ENCODE measurements at regions not wholly inside any gene's neighbourhood (a gene's known extent, or its start where the extent isn't known, plus 50 kb on each side); places are given as distances from the start of the nearest gene placed in this dataset.
"Not testable (repeated sequence)": the region's sequence is repeated elsewhere in the genome, so short reads cannot be mapped to it uniquely, and the experiment has no call there.

DNA sequence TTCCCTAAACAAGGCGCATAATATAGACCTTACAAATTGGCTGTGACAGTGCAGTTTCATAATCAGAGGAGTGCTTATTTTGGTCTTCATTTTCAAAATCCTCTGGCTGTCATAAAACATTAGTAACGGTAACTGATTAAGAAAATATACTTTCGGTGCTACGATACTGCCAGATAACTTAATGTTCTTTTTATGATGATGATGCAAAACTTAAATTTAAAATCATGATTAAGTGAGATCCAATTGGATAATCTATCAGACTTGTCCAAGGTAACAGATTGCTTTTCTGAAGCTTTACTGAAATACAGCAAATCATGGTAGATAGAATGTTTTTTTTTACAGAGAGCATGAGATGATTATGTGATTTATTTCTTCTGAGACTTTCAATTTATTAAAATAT is 364.2 kb upstream of the CNTN3 start:
- intact Hi-C loops (cut with micrococcal nuclease), result no loop called here

- intact Hi-C loops (cut with micrococcal nuclease), result not testable (repeated sequence)
Measured at GRCh38 chr3:74985028-74985904, 370.8 kb upstream of the CNTN3 start.

DNA sequence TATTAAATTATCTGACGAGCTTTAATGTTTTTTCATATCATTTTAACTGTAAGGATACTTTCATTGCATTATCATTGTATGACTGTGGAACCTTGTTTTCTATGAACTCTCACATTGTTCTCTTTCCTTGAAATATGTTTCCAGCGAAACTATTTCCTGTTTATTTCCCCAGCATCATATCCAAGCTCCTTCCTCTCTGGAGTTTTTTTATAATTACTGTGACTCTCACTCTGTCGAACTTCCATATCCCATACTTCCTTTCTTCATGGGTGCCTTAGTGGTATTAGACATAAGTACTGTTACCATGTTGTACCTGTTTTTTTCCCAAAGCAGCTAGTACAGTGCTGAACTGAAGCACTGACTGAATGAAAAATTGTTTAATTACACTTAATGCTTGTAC is 373.6 kb upstream of the CNTN3 start:
- intact Hi-C loops (cut with micrococcal nuclease), result no loop called here

GRCh38 chr3:74992898-74993297 is 378.4 kb upstream of the CNTN3 start:
- intact Hi-C loops (cut with micrococcal nuclease), result no loop called here

- intact Hi-C loops (cut with micrococcal nuclease), result no loop called here
Measured at GRCh38 chr3:75001330-75001729, 386.9 kb upstream of the CNTN3 start.

DNA sequence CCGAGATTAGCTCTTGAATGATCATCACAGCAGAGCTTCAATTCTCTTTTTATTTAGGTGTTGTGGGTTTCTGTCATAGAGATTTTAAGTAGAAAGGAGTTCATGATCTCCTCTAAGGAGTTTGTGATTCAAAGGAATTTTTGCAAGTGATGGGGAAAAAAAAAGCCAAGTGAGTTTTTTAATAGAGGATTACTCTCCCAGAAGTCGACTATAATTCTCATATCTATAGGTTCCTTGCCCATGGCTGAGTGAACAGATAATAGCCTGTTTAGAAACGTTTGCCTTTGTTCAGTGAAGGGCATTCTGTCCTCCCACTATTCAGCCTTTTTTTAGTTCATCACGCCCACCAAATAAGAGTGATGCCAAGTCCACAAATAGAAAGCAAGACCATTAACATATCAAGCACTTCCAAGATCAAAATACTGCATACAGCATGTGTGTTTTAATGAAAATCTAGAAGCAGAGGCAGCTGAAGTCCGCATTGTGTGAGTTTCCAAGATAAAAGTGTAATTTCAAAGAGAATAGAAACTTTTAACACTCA is 398.4 kb upstream of the CNTN3 start:
- intact Hi-C loops (cut with micrococcal nuclease), result no loop called here

- intact Hi-C loops (cut with micrococcal nuclease), result no loop called here
Measured at GRCh38 chr3:75014008-75014407, 399.5 kb upstream of the CNTN3 start.

- intact Hi-C loops (cut with micrococcal nuclease), result no loop called here
Measured at GRCh38 chr3:75015280-75015679, 400.8 kb upstream of the CNTN3 start.

- intact Hi-C loops (cut with micrococcal nuclease), result no loop called here
Measured at GRCh38 chr3:75035146-75035545, 420.7 kb upstream of the CNTN3 start.

GRCh38 chr3:75042941-75043340 is 428.5 kb upstream of the CNTN3 start:
- intact Hi-C loops (cut with micrococcal nuclease), result no loop called here

DNA sequence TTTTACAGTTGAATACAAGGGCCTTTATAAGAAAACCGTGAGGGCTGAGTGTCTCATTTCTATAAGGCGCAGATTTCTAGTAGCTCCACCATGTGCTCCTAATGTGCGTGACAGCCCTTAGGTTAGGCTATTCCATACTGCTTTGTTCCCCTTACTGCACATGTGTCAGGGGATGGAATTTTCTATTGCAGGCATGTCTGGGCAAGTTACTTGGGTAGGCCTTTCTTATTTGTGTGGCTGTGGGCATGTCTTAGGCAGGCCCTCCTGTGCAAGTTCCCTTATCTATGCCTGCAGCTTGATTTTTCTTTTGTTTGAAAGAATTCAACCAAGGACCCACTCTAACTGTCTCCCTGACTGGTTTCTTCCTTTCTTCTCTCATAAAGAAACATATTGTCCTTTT is 434.2 kb upstream of the CNTN3 start:
- intact Hi-C loops (cut with micrococcal nuclease), result no loop called here

DNA sequence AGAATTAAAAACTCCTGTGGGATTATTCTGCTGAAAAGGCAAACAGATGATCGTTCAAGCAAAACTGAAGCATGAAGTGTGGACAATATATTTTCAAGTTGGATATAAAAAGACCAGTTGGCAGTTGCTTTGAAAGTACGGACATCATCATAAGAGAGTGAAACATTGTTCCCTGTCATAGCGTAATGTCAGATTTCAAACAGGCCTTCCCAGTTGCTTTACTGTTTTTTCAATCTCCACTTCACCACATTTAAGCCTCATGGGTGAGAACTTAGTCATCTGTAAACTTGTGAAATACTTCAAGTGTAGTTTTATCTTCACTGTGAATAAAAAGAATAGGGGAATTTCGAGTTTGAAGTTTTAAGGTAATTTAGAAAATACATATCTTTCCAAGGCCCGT is 435.1 kb upstream of the CNTN3 start:
- intact Hi-C loops (cut with micrococcal nuclease), result no loop called here

- intact Hi-C loops (cut with micrococcal nuclease), result no loop called here
Measured at GRCh38 chr3:75059120-75059519, 444.7 kb upstream of the CNTN3 start.

DNA sequence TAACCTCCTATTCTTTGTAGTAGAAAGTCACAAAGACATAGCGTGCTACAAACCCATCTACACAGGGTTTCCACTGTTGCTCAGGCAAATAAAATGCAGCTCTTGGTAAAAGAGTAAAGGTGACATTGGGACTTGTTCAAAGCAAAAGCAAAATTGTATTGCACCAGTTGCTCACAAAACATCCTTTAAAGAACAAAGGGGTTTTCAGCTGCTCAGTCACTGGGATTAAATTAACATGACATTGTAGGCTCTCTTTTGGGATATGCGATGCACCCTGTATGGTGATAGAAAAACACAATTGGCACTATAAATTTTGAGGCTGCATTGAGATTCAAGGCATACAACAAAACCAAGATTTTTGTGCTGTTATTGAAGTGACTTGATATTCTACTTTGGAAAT is 447.3 kb upstream of the CNTN3 start:
- intact Hi-C loops (cut with micrococcal nuclease), result no loop called here

- intact Hi-C loops (cut with micrococcal nuclease), result no loop called here
Measured at GRCh38 chr3:75075158-75075557, 460.7 kb upstream of the CNTN3 start.

DNA sequence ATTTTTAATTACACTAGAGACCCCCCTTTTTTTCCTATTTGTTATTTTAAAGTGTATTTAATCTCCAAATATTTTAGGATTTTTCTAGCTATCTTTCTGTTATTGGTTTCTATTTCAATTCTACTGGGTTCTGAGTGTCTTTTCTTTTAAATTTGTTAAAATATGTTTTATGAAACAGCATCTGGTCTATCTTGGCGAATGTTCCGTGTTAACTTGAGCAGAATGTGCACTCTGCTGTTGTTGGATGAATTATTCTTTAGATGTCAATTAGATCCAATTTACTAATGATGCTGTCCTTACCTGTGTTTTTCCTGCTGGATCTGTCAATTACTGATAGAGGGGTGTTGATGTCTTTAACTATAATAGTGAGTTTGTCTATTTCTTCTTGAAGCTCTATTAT is 462.0 kb upstream of the CNTN3 start:
- intact Hi-C loops (cut with micrococcal nuclease), result no loop called here

GRCh38 chr3:75078290-75078689 is 463.8 kb upstream of the CNTN3 start:
- intact Hi-C loops (cut with micrococcal nuclease), result no loop called here

GRCh38 chr3:75082845-75083244 is 468.4 kb upstream of the CNTN3 start:
- intact Hi-C loops (cut with micrococcal nuclease), result no loop called here

- intact Hi-C loops (cut with micrococcal nuclease), result no loop called here
Measured at GRCh38 chr3:75089841-75090240, 475.4 kb upstream of the CNTN3 start.

DNA sequence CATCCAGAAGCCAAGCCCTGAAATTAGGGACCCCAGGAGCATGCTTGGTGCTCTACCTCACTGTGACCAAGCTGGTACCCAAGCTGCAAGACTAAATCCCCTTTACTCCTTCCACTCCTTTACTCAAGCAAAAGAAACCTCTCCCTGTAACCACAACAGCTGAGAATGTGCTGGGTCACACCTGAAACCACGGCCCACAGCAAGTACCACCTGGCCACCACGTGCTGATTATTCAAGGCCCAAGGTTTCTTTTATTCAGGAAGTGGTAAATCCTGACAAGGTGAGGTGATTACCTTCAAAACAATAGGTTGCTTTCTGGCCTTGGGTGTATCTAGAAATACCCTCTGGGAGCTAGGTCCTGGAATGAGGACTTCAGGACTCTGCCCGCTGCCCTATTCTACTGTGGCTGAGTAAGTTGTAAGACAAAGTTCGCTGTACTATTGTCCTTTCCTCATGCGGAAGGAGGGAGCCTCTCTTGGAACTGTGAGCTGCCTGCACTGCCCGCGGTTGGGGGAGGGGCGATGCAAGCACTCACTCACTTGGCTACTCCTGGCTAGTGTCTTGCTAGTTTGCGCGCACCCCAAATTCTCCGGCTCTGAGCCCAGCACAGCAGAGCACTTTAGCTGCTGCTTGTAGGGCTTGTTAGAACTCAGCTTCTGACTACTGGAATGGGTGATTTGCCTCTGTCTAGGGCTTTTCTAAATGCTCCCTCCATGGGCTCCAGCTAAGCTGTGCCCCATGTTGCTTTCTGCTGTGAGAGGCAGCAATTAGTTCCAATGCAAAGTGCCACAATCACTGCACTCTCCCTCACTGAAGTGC is 487.1 kb upstream of the CNTN3 start:
- intact Hi-C loops (cut with micrococcal nuclease), result no loop called here

DNA sequence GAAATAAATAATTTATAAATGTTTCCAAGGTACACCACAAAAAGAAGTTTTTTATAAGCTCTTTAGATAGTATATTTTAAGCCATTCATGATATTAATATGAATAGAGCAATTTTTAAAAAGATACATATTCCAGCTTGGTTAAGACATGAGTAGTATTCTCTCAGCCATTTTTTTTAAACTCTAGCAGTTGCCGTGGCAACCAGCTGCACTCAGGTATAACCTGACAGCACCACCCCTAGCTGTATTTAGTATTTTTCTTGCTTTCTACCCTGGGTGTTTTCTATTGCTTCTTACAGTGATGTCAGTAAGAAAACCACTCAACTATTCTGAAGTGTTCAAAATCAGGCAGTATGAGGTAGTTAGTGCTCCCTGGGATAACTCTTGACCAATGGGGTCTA is 496.3 kb upstream of the CNTN3 start:
- intact Hi-C loops (cut with micrococcal nuclease), result no loop called here

GRCh38 chr3:75115695-75116094 is 501.2 kb upstream of the CNTN3 start:
- intact Hi-C loops (cut with micrococcal nuclease), result no loop called here

All from T-helper 2 cell treated with Interferon-gamma antibody and Interleukin-4, amounts not matched to agents 100 ng/mL and 5 ng/mL, for 36 hours (primary cell).